Esophagus muscularis mucosa (tissue), 3 donors: ENCODE measurements at regions not wholly inside any gene's neighbourhood (a gene's known extent, or its start where the extent isn't known, plus 50 kb on each side); places are given as distances from the start of the nearest gene placed in this dataset.

Experiments
- CTCF ChIP-seq, 3 experiments: fragments of 200-600 bp in 2 of 3; fragments of 450-650 bp in 1 of 3; sonication (generic) in 2 of 3; IDR thresholded peaks; one replicate each; pipeline ENCODE4 v1.5.1; 2017 to 2019; ENCODE audit warnings: antibody characterized with exemption in 3 of 3, mild to moderate bottlenecking in 2 of 3, moderate library complexity in 1 of 3
- POLR2A ChIP-seq: fragments of 450-650 bp; IDR thresholded peaks from one replicate; pipeline ENCODE4 v1.6.1; 2017; ENCODE audit warnings: antibody characterized with exemption, moderate library complexity, mild to moderate bottlenecking, low read depth
- POLR2AphosphoS5 ChIP-seq, 2 donors: sonication (generic); formaldehyde crosslinking; IDR thresholded peaks; one replicate each; pipeline ENCODE4 v1.6.1; 2017; ENCODE audit warnings: antibody characterized with exemption in 2 of 2

DNA sequence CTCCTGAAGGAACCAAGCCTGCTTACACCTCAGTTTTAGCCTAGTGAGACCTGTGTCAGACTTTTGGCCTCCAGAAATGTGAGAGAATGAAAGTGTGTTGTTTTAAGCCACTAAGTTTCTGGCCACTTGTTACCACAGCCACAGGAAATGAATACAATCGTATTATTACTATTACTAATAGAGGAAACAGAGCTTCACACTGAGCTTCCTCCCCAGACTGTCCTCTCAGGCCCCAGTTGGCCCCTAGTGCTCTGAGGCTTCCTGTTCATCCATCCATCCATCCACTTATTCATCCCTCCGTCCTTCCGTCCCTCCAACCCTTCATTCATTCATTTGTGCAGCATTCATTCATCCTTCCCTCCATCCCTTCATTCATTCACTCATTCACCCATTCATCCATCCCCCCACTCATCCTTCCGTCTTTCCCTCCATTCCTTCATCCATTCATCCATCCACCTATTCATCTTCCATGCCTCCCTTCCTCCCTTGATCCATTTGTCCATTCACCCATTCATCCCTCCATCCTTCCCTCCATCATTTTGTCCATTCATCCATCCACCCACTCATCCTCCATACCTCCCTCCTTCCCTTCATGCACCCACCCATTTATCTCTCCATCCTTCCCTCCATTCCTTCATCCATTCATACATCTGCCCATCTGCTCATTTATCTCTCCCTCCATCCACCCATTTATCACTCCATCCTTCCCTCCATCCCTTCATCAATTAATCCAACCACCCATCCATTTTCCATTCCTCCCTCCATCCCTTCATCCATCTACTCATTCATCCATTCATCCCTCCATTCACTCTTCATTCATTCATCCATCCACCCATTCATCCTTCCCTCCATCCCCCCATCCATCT is 95.0 kb downstream of the FOXL1 start:
- TF ChIP-seq CTCF (IDR thresholded peaks at IDR 0.05) (no peak), POLR2A (no peak), POLR2AphosphoS5 (IDR thresholded peaks at IDR 0.05) (no peak)
